ENCODE measurements at regions not wholly inside any gene's neighbourhood (a gene's known extent, or its start where the extent isn't known, plus 50 kb on each side); places are given as distances from the start of the nearest gene placed in this dataset.

DNA sequence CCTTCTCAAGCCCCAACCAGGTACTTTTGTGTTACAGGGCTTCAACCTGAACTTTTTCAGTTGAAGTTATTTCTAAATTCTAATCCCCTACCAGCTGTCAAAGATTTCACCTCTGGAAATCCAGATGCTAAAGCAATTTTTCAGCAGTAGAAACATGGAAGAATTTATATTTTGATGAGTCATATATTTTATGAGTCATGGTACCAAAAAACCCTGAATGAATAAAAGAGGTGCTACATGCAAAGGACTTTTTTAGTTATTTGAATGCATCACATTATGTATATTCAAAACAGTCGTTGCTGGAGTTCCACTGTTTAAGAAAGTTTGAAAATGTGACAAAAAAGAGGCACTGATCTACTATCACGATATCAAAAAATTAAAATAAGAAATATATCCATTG, 96.0 kb upstream of the ZNF385D start:
- no peak for TF ChIP-seq POLR2A (IDR thresholded peaks at IDR 0.05)
- no peak for TF ChIP-seq CTCF (IDR thresholded peaks at IDR 0.05)

All from gastroesophageal sphincter (tissue), 3 donors.